ENCODE measurements at regions not wholly inside any gene's neighbourhood (a gene's known extent, or its start where the extent isn't known, plus 50 kb on each side); places are given as distances from the start of the nearest gene placed in this dataset.

DNA sequence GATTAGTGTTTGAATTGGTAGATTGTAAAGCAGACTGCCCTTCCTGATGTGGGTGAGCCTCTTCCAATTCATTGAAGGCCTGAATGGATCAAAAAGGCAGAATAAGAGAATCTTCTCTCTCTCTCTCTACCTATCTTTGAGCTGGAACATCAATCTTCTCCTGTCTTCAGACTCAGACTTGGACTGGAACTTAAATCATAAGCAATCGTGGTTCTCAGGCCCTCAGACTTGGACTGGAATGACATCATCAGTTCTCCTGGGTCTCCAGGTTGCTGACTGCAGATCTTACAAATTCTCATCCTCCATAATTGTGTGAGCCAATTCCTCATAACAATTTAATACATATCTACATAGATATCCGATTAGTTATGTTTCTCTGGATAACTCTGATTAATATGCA, 66.8 kb downstream of the IER5 start:
- no peak overlapping the region for H3K4me3 ChIP-seq (ENCODE audit: low read depth, low read length)

DNA sequence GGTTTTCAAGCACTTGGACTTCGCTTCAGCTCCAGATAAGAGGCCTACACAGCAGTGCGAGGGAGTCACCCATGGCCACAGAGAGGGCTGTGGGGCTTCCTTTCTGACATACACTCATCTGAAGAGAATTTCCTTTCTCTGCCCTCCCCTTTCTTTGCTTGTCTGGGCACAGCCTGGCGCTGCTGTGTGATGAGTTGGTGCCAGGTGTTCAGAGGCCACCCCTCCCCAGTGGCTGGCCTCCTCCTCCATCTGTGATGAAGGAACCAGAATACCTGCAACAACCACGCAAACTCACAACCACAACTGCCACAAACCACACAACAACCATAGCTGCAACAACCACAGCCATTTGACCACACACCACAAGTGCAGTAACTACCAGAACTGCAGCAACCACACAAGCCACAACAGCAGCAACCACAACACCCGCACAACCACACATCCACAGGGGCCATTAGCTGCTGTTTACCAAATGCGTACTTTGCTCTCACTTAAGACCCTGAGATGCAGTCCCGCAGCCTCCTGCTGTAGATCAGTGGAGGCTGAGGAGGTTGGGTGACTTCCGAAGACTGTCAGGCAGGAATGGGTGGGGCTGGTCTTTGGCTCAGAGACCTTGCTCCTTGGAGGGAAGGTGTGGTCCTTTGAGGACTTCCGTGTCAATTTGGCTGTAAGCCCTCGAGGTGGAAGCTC, 71.1 kb downstream of the IER5 start:
- TF ChIP-seq, protein P1, sequence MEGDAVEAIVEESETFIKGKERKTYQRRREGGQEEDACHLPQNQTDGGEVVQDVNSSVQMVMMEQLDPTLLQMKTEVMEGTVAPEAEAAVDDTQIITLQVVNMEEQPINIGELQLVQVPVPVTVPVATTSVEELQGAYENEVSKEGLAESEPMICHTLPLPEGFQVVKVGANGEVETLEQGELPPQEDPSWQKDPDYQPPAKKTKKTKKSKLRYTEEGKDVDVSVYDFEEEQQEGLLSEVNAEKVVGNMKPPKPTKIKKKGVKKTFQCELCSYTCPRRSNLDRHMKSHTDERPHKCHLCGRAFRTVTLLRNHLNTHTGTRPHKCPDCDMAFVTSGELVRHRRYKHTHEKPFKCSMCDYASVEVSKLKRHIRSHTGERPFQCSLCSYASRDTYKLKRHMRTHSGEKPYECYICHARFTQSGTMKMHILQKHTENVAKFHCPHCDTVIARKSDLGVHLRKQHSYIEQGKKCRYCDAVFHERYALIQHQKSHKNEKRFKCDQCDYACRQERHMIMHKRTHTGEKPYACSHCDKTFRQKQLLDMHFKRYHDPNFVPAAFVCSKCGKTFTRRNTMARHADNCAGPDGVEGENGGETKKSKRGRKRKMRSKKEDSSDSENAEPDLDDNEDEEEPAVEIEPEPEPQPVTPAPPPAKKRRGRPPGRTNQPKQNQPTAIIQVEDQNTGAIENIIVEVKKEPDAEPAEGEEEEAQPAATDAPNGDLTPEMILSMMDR (IDR thresholded peaks at IDR 0.05; ENCODE audit: low read depth, low read length, missing control alignments): no peak
- Histone ChIP-seq H3K27ac (no peak overlapping the region), H3K27me3 (replicated peaks) (no peaks in the 10 kb centered on the region), H3K36me3 (replicated peaks) (no peaks in the 10 kb centered on the region), H3K4me3 (ENCODE audit: low read depth, low read length) (no peak overlapping the region)
- in situ Hi-C loops (cut with HindIII; ENCODE audit: low pct_ligation_motif_present, low sequenced_read_pairs): loop anchor here (25.0 kb wide), 2 partner anchors 272 to 647 kb away; partner anchors contain the start of gene ACBD6
- DNase-seq: peak; percentile 42

More for the DNA sequence above, 66.8 kb downstream of the IER5 start:
- H3K27me3 ChIP-seq (replicated peaks): no peaks in the 10 kb centered on the region
- no peak for DNase-seq
- no peak overlapping the region for H3K27ac ChIP-seq
- in situ Hi-C loops (cut with HindIII; ENCODE audit: low pct_ligation_motif_present, low sequenced_read_pairs): loop anchor here (25.0 kb wide), 2 partner anchors 268 to 643 kb away; partner anchors contain the start of gene ACBD6
- TF ChIP-seq, protein P1 (IDR thresholded peaks at IDR 0.05; ENCODE audit: low read depth, low read length, missing control alignments): no peak
- H3K36me3 ChIP-seq (replicated peaks): no peaks in the 10 kb centered on the region

DNA sequence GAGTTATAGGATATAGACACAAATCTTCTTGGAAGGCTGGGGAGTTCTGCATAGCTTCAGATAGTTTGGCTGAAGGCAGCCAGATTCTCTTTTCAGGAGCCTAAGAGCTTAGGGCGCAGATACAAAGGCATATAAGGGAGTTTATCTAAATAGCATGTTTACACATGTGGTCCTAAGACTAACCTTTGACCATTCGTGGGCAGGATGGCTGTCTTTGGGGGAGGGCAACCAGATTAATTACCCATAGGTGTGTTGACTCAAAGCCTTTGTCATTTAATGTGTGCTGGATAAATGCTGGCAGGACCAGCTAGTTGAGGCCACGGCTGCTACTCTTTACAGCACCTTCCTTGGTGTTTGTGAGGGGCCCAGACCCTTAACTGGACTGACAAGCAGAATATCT, 71.8 kb downstream of the IER5 start:
- DNase-seq: no peak
- H3K36me3 ChIP-seq (replicated peaks): no peaks in the 10 kb centered on the region
- no peak overlapping the region for H3K27ac ChIP-seq
- in situ Hi-C loops (cut with HindIII; ENCODE audit: low pct_ligation_motif_present, low sequenced_read_pairs): loop anchor here (25.0 kb wide), 2 partner anchors 273 to 648 kb away; partner anchors contain the start of gene ACBD6
- TF ChIP-seq, protein P1 (IDR thresholded peaks at IDR 0.05; ENCODE audit: low read depth, low read length, missing control alignments): no peak
- no peak overlapping the region for H3K4me3 ChIP-seq (ENCODE audit: low read depth, low read length)
- no peaks in the 10 kb centered on the region for H3K27me3 ChIP-seq (replicated peaks)

DNA sequence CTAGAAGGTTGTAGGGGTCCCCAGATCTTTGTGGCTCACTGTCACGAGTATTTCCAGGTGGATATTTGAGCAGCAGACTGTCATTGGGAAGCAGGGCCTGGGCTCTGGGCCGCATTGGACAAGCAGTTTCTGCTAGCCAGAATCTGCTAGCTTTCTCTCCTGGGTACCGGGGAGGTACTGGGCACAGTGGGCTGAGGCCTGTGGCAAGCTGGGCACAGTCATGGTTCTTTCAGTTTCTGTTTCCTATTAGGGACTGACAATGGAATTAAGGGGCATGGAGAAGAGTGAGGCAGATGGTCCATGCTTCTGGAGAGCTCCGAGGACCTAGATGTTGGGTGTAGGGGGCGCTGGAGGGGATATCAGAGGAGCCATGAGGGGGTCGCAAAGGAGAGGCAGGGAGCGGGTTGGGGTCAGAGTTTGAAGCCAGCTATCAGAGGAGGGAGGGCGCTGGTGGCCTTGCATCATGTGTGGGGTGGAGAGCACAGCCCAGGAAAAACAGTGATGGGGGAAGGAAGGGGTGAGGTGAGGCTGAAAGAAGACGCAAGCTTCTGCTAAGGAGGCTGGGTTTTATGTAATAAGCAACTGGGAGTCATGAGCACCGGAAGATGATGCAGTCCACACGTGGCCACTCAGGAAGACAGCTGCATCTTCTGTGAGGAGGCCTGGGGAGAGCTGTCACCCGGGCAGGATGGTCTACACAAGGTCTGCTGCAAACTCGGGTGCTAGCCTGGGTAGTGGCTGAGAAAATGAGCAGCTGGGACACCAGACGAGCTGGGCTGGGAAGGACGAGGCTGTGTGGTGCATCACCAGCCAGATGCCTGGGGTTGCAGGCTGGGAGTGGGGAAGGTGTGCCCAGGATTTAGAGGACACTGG, 72.7 kb downstream of the IER5 start:
- TF ChIP-seq, protein P1 (IDR thresholded peaks at IDR 0.05; ENCODE audit: low read depth, low read length, missing control alignments): no peak
- H3K27me3 ChIP-seq (replicated peaks): no peaks in the 10 kb centered on the region
- no peak overlapping the region for H3K27ac ChIP-seq
- in situ Hi-C loops (cut with HindIII; ENCODE audit: low pct_ligation_motif_present, low sequenced_read_pairs): loop anchor here (25.0 kb wide), 2 partner anchors 274 to 649 kb away; partner anchors contain the start of gene ACBD6
- H3K4me3 ChIP-seq (ENCODE audit: low read depth, low read length): no peak overlapping the region
- H3K36me3 ChIP-seq (replicated peaks): no peaks in the 10 kb centered on the region
- DNase-seq: no peak

DNA sequence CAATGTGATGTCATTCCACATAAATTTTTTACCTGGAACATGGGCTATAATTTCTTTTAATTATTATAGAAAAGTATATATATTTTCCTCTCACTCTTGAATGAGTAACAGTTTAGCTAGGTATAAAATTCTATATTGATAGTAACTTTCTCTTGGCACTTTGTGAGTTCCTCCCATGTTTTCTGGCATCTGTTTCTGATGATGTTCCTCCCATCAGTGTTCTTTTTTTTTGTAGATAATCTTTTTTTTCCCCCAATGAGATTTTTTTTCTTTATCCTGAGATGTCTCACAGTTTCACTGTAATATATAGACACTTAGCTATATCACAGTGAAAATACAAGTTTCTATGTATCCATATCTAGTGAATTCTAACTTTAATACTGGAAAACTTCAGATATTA, 75.2 kb downstream of the IER5 start:
- TF ChIP-seq, protein P1 (IDR thresholded peaks at IDR 0.05; ENCODE audit: low read depth, low read length, missing control alignments): no peak
- Histone ChIP-seq H3K27ac (no peak overlapping the region), H3K27me3 (replicated peaks) (no peaks in the 10 kb centered on the region), H3K4me3 (ENCODE audit: low read depth, low read length) (no peak overlapping the region), H3K36me3 (replicated peaks) (no peaks in the 10 kb centered on the region)
- DNase-seq: no peak
- in situ Hi-C loops (cut with HindIII; ENCODE audit: low pct_ligation_motif_present, low sequenced_read_pairs): loop anchor here (25.0 kb wide), 2 partner anchors 276 to 651 kb away; partner anchors contain the start of gene ACBD6

All from brain microvascular endothelial cell (primary cell).